OCI-LY1 (cell line): ENCODE measurements at regions not wholly inside any gene's neighbourhood (a gene's known extent, or its start where the extent isn't known, plus 50 kb on each side); places are given as distances from the start of the nearest gene placed in this dataset.

Source experiments
- CTCF ChIP-seq: fragments of 200-600 bp; sonication (generic), shearing (Covaris generic); IDR thresholded peaks from 2 replicates; pipeline ENCODE4 v1.5.1; 2017; ENCODE audit warnings: mild to moderate bottlenecking, antibody characterized with exemption, low read length, moderate library complexity, mixed read lengths
- EZH2 ChIP-seq: fragments of 200-600 bp; sonication (generic), shearing (Covaris generic); IDR thresholded peaks from 2 replicates; pipeline ENCODE4 v1.8.0; 2017; ENCODE audit warnings: borderline replicate concordance, mixed run types, mild to moderate bottlenecking, antibody characterized with exemption, low read length, moderate library complexity, mixed read lengths

GRCh38 chr12:89803412-89803811 lies 94.8 kb upstream of the ATP2B1 start:
- no peak for TF ChIP-seq CTCF
- no peak for TF ChIP-seq EZH2
